ENCODE measurements at regions not wholly inside any gene's neighbourhood (a gene's known extent, or its start where the extent isn't known, plus 50 kb on each side); places are given as distances from the start of the nearest gene placed in this dataset.

DNA sequence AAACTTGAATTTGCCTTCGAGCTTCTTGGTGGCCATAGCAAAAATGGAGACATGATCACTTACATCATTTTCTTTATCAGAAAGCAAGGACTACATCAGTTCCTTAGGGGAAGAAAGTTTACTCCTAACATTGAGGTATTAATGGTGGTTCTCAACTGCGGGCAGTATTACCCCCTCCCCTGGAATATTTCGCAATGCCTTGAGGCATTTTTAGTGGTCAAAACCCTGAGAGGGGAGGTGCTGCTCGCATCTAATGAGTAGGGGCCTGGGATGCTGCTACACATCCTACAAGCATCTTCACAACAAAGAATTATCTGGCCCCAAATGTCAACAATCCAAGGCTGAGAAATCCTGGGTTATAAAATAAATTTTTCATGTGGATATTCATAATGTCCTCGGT lies 222.2 kb upstream of the TSHZ2 start:
- Histone ChIP-seq H2AFZ (ENCODE audit: low read depth, low read length) (no peak overlapping the region), H3K4me3 (ENCODE audit: low read length) (no peak overlapping the region), H3K9me3 (ENCODE audit: low read length) (no peaks in the 10 kb centered on the region), H3K27me3 (ENCODE audit: insufficient read depth, low read length) (no peaks in the 10 kb centered on the region), H3K4me1 (ENCODE audit: insufficient read depth, low read length) (no peaks in the 10 kb centered on the region), H3K36me3 (ENCODE audit: insufficient read depth, low read length) (no peaks in the 10 kb centered on the region)

DNA sequence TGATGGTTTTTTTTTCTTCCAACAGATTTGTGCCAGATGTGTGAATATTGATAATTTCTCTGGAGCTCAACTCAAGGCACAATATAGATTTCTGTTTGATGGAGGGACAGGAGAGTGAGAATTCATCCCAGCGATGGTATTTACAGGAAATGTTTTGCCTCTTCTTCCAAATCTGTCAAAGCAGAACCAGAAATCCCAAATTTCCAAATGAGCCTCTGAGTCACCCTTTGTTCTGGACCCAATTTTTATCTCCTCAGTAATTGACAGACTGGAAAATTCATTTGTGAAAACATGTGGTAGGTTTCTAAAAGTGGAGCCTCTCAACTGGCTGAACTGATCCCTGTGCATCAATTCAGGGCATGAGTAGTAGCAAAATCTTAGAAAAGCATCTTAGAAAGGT lies 223.2 kb upstream of the TSHZ2 start:
- no peaks in the 10 kb centered on the region for H3K36me3 ChIP-seq (ENCODE audit: insufficient read depth, low read length)
- no peaks in the 10 kb centered on the region for H3K27me3 ChIP-seq (ENCODE audit: insufficient read depth, low read length)
- no peaks in the 10 kb centered on the region for H3K4me1 ChIP-seq (ENCODE audit: insufficient read depth, low read length)
- H3K4me3 ChIP-seq (ENCODE audit: low read length) = no peak overlapping the region
- H2AFZ ChIP-seq (ENCODE audit: low read depth, low read length) = no peak overlapping the region
- no peaks in the 10 kb centered on the region for H3K9me3 ChIP-seq (ENCODE audit: low read length)

DNA sequence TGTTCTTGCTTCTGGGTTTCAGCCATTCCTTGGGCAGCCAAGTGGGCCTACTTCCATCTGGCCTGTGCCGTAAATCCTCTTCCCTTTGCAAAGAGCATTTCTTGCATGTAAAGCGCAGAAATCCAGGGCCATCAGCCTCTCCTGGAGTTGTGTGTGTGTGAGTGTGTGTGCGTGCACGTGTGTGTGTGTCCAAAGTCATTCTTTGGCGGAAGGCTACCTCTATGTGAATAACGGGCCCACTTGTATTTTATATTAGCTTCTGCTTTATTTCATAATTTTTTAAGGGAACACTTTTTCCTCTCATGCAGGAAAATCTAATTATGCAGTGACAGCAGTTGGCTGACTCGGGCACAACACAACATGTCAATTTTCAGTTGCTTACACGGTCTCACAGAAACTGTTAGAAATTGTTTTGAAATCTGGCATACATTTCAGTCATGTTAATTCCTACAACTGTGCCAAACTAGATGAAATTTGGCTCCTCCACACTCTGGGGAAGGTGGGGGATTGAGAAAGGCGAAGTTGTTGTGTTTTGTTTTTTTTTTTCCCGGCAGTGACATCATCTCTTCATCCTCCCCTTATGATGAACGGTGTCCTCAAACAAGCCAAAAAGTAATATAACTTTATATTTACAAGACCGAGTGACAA lies 223.7 kb upstream of the TSHZ2 start:
- H3K4me1 ChIP-seq (ENCODE audit: insufficient read depth, low read length) = no peaks in the 10 kb centered on the region
- no peaks in the 10 kb centered on the region for H3K9me3 ChIP-seq (ENCODE audit: low read length)
- H3K36me3 ChIP-seq (ENCODE audit: insufficient read depth, low read length) = no peaks in the 10 kb centered on the region
- no peak overlapping the region for H3K4me3 ChIP-seq (ENCODE audit: low read length)
- no peak overlapping the region for H2AFZ ChIP-seq (ENCODE audit: low read depth, low read length)
- H3K27me3 ChIP-seq (ENCODE audit: insufficient read depth, low read length) = no peaks in the 10 kb centered on the region

DNA sequence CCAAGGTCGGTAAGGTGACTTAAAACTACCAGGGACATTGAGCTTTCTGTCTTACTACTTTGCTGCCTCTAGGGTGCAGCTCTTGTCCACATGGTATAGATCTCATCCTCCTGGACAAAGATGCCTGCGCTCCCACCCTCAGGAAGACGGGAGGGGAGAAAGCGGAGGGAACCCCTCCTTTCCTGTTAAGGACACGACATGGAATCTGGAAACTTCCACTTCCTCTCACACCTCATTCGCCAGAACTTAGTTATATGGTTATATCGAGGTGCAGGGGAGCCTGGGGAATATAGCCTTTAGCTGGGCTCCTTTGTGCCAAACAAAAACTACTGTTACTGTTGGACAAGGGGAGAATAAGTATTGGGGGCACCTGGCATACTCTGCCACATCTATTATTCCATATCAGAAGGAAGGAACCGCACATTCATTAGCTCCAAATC lies 224.3 kb upstream of the TSHZ2 start:
- H3K4me1 ChIP-seq (ENCODE audit: insufficient read depth, low read length) = no peaks in the 10 kb centered on the region
- H2AFZ ChIP-seq (ENCODE audit: low read depth, low read length) = no peak overlapping the region
- H3K9me3 ChIP-seq (ENCODE audit: low read length) = no peaks in the 10 kb centered on the region
- no peaks in the 10 kb centered on the region for H3K36me3 ChIP-seq (ENCODE audit: insufficient read depth, low read length)
- no peak overlapping the region for H3K4me3 ChIP-seq (ENCODE audit: low read length)
- no peaks in the 10 kb centered on the region for H3K27me3 ChIP-seq (ENCODE audit: insufficient read depth, low read length)

DNA sequence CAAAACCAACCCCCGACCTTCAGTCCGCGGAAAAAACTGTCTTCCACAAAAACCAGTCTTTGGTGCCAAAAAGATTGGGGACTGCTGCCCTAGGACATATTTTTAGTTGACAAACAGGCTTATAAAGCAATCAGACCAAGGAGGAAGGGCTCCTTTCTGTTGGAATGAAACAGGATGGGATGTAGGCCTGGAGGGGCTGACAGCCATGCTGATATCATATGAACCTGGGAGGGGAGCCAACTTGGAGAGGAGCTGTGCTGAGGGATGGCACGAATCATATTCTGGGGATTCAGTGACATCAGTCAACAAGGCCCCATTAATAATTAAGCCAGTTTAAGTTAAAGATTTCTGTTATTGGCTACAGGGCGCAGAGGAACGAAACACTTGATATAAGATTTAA lies 225.4 kb upstream of the TSHZ2 start:
- Histone ChIP-seq H3K4me3 (ENCODE audit: low read length) (no peak overlapping the region), H3K4me1 (ENCODE audit: insufficient read depth, low read length) (no peaks in the 10 kb centered on the region), H3K9me3 (ENCODE audit: low read length) (no peaks in the 10 kb centered on the region), H3K27me3 (ENCODE audit: insufficient read depth, low read length) (no peaks in the 10 kb centered on the region), H2AFZ (ENCODE audit: low read depth, low read length) (no peak overlapping the region), H3K36me3 (ENCODE audit: insufficient read depth, low read length) (no peaks in the 10 kb centered on the region)

DNA sequence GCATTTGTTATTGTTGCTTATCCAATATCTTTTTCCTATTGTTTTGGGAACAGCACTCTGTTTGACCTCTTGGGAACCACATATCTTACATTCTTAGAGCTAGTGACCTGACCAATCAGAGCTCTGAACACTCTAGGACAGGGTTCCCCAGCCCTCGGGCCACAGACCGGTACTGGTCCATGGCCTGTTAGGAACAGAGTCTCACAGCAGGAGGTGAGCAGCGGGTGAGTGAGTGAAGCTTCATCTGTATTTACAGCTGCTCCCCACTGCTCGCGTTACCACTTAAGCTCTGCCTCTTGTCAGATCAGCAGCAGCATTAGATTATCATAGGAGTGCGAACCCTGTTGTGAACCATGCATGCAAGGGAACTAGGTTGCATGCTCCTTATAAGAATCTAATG lies 226.0 kb upstream of the TSHZ2 start:
- H3K36me3 ChIP-seq (ENCODE audit: insufficient read depth, low read length) = no peaks in the 10 kb centered on the region
- H3K9me3 ChIP-seq (ENCODE audit: low read length) = no peaks in the 10 kb centered on the region
- H3K27me3 ChIP-seq (ENCODE audit: insufficient read depth, low read length) = no peaks in the 10 kb centered on the region
- H3K4me3 ChIP-seq (ENCODE audit: low read length) = no peak overlapping the region
- H2AFZ ChIP-seq (ENCODE audit: low read depth, low read length) = no peak overlapping the region
- H3K4me1 ChIP-seq (ENCODE audit: insufficient read depth, low read length) = no peaks in the 10 kb centered on the region

DNA sequence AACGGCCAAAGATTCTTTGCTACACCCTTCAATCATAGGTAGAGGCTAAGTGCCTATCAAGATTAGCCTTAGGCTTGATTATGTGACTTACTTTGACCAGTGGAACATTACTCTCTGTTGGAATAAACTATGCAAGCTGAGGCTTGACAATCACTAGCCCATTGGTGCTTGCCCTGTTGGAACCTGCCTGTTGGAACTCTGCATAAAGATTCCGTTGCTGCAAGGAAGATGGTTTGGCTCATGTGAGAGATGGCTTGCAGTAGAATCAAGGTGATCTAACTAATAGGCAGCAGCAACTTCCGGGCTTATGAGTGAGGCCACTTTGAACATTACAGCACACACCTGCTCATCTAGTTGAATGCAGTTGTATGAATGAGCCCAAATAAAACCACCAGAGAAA lies 227.7 kb upstream of the TSHZ2 start:
- Histone ChIP-seq H3K4me1 (ENCODE audit: insufficient read depth, low read length) (no peaks in the 10 kb centered on the region), H3K27me3 (ENCODE audit: insufficient read depth, low read length) (no peaks in the 10 kb centered on the region), H2AFZ (ENCODE audit: low read depth, low read length) (no peak overlapping the region), H3K9me3 (ENCODE audit: low read length) (no peaks in the 10 kb centered on the region), H3K36me3 (ENCODE audit: insufficient read depth, low read length) (no peaks in the 10 kb centered on the region), H3K4me3 (ENCODE audit: low read length) (no peak overlapping the region)

DNA sequence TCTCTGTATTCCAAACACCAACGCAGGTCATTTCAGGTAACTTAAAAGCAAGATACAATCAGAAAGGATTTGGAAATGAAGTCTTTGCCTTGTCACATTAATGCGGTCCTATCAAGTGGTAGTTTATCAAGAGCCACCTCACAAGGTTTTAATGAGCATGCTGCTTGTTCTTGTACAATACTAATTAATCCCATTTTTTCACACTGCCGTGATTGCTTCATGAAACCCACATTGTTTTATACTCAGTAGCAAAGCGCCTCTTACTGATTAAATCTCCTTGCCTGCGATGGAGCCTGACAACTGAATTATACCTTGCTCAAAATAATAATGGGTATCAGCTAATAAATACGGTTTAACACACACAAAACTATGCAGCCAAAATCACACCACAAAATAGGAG lies 234.1 kb upstream of the TSHZ2 start:
- no peaks in the 10 kb centered on the region for H3K9me3 ChIP-seq (ENCODE audit: low read length)
- H3K4me1 ChIP-seq (ENCODE audit: insufficient read depth, low read length) = no peaks in the 10 kb centered on the region
- H2AFZ ChIP-seq (ENCODE audit: low read depth, low read length) = no peak overlapping the region
- no peaks in the 10 kb centered on the region for H3K36me3 ChIP-seq (ENCODE audit: insufficient read depth, low read length)
- H3K4me3 ChIP-seq (ENCODE audit: low read length) = no peak overlapping the region
- peaks cover 3% of the 10 kb centered on the region for H3K27me3 ChIP-seq (ENCODE audit: insufficient read depth, low read length)

DNA sequence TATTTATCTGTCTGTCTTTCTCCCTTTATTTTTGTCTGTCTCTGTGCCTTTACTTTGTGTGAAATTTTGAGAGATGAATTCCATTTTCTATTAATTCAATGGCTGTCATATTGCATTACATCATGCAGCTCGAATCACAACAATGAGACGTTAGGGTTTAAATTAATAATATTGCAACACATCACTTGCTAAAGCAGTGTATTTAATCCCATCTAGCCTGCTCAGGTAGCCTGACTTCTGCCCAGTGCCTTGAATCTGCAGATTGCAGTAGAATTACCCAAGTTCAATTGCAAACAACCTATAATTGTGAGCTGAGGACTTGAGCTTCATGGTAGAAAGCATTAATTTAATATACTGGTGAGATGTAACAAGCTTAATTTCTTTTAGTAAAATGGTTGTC lies 235.7 kb upstream of the TSHZ2 start:
- H3K27me3 ChIP-seq (ENCODE audit: insufficient read depth, low read length) = peaks cover 3% of the 10 kb centered on the region
- no peaks in the 10 kb centered on the region for H3K9me3 ChIP-seq (ENCODE audit: low read length)
- no peak overlapping the region for H3K4me3 ChIP-seq (ENCODE audit: low read length)
- H3K36me3 ChIP-seq (ENCODE audit: insufficient read depth, low read length) = no peaks in the 10 kb centered on the region
- no peak overlapping the region for H2AFZ ChIP-seq (ENCODE audit: low read depth, low read length)
- no peaks in the 10 kb centered on the region for H3K4me1 ChIP-seq (ENCODE audit: insufficient read depth, low read length)

DNA sequence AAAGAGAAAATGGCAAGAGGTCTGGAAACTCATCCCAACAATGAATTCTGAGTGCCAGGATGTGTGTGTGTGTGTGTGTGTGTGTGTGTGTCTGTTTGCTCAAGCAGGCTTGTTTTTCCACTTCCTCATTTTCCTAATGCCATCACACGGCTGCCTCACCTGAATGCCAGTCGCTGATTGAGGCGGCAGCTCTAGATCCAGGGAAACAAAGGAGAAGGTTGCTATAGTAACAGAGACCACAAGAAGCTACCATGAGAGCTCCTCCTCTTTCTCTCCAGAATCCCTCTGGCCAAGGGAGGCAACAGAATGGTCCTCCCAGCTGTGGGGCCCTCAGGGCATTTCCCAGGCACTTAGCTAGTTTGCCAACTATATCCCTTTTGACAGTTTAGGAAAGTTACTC lies 241.1 kb upstream of the TSHZ2 start:
- Histone ChIP-seq H2AFZ (ENCODE audit: low read depth, low read length) (no peak overlapping the region), H3K36me3 (ENCODE audit: insufficient read depth, low read length) (no peaks in the 10 kb centered on the region), H3K27me3 (ENCODE audit: insufficient read depth, low read length) (no peaks in the 10 kb centered on the region), H3K4me1 (ENCODE audit: insufficient read depth, low read length) (peaks cover 6% of the 10 kb centered on the region), H3K4me3 (ENCODE audit: low read length) (no peak overlapping the region), H3K9me3 (ENCODE audit: low read length) (peaks cover 2% of the 10 kb centered on the region)

DNA sequence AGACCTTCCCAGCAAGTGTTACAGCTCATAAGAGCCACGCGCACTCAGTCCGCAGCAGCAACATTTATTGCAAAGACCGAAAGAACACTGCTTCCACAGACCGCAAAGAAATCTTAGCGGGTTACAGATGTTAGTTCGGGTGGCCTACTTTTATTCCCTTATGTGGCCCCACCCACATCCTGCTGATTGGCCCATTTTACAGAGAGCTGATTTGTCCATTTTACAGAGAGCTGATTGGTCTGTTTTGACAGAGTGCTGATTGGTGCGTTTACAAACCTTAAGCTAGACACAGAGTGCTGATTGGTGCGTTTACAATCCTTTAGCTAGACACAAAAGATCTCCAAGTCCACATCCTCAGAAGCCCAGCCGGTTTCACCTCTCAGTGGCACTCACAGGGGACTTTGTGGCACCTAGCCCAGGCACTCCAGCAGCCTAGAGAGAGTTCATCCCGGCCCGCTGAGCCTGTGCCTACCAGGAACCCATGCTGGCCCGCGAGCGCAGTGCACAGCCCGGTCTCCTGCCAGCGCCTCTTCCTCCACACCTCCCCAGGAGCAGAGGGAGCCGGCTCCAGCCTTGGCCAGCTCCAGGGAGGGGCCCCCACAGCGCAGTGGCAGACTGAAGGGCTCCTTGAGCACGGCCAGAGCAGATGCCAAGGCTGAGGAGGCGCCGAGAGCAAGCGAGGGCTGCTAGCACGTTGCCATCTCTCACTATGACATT lies 244.3 kb upstream of the TSHZ2 start:
- Histone ChIP-seq H3K4me3 (ENCODE audit: low read length) (no peak overlapping the region), H3K27me3 (ENCODE audit: insufficient read depth, low read length) (no peaks in the 10 kb centered on the region), H2AFZ (ENCODE audit: low read depth, low read length) (no peak overlapping the region), H3K4me1 (ENCODE audit: insufficient read depth, low read length) (peaks cover 6% of the 10 kb centered on the region), H3K9me3 (ENCODE audit: low read length) (peaks cover 2% of the 10 kb centered on the region), H3K36me3 (ENCODE audit: insufficient read depth, low read length) (no peaks in the 10 kb centered on the region)

DNA sequence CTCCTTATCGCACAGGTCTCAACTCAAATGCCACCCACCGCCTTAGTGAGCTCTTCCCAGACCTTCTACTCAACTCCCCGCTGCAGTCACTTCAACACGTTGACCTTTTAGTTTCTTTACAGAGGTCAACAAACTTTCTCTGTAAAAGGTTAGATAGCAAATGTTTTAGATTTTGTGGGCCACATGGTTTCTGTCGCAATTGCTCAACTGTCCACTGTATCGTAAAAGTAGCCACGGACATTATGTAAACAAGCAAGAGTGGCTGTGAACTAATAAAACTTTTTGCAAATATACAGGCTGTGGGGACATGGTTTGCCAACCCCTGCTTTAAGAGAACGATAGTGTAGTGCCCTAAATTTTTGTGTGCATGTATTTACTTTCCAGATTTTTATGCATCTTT lies 247.6 kb upstream of the TSHZ2 start:
- Histone ChIP-seq H3K4me1 (ENCODE audit: insufficient read depth, low read length) (no peaks in the 10 kb centered on the region), H2AFZ (ENCODE audit: low read depth, low read length) (no peak overlapping the region), H3K9me3 (ENCODE audit: low read length) (peaks cover 2% of the 10 kb centered on the region), H3K27me3 (ENCODE audit: insufficient read depth, low read length) (no peaks in the 10 kb centered on the region), H3K4me3 (ENCODE audit: low read length) (no peak overlapping the region), H3K36me3 (ENCODE audit: insufficient read depth, low read length) (no peaks in the 10 kb centered on the region)

DNA sequence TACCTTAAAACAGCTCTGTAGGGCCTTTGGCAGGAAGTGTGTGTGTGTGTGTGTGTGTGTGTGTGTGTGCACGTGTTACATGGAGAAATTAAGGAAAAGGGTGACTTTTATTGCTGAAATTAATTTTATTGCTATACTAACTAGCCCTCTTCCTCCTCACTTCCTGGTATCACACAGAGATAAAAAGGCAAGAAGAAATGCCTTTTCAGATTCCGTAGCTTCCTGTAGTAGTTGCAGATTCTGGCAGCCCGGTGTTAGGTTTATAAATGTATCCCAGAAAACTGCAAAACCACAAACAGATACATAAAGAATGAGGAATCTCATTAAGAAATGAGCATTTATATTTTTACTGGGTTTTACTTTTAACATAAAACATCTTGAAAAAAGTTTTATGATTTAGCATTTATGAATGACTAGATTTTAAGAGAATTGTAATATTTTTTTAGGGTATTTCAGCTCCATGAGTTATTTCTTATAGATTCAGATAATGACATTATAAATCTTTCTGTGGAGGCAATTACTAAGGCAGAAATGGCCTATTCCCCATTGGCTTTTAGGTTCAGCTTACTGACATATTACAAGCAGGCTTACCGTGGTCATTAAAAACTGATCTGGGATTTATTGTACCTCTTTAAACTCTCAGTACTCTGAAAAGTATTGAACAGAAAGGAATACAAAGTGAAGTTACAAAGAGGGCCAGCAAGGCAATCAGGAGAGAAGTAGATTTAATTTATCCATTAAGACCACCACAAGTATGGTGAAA lies 249.1 kb upstream of the TSHZ2 start:
- Histone ChIP-seq H3K36me3 (ENCODE audit: insufficient read depth, low read length) (no peaks in the 10 kb centered on the region), H2AFZ (ENCODE audit: low read depth, low read length) (no peak overlapping the region), H3K9me3 (ENCODE audit: low read length) (no peaks in the 10 kb centered on the region), H3K4me1 (ENCODE audit: insufficient read depth, low read length) (no peaks in the 10 kb centered on the region), H3K27me3 (ENCODE audit: insufficient read depth, low read length) (peaks cover 2% of the 10 kb centered on the region), H3K4me3 (ENCODE audit: low read length) (no peak overlapping the region)
